ENCODE measurements at regions not wholly inside any gene's neighbourhood (a gene's known extent, or its start where the extent isn't known, plus 50 kb on each side); places are given as distances from the start of the nearest gene placed in this dataset.
"Not testable (repeated sequence)": the region's sequence is repeated elsewhere in the genome, so short reads cannot be mapped to it uniquely, and the experiment has no call there.

GRCh38 chr4:73671348-73671747, 51.1 kb upstream of the RASSF6 start:
- H3K27me3 ChIP-seq (replicated peaks); DNase-seq (ENCODE audit: low read depth in 1 of 2, low spot score in 2 of 2); H3K27ac ChIP-seq; H3K36me3 ChIP-seq; H3K4me3 ChIP-seq; H3K9me3 ChIP-seq (replicated peaks): not testable (repeated sequence)
- peaks cover 16% of the 10 kb centered on the region for H3K4me1 ChIP-seq (replicated peaks)

GRCh38 chr4:73673286-73673685, 53.0 kb upstream of the RASSF6 start:
- Histone ChIP-seq H3K27ac (no peak overlapping the region), H3K4me3 (no peak overlapping the region), H3K9me3 (replicated peaks) (no peaks in the 10 kb centered on the region), H3K27me3 (replicated peaks) (no peaks in the 10 kb centered on the region), H3K4me1 (replicated peaks) (peaks cover 22% of the 10 kb centered on the region), H3K36me3 (no peaks in the 10 kb centered on the region)
- no peak for DNase-seq (ENCODE audit: low read depth in 1 of 2, low spot score in 2 of 2)

- Histone ChIP-seq H3K4me3 (no peak overlapping the region), H3K36me3 (no peaks in the 10 kb centered on the region), H3K9me3 (replicated peaks) (no peaks in the 10 kb centered on the region), H3K4me1 (replicated peaks) (peaks cover 22% of the 10 kb centered on the region), H3K27ac (no peak overlapping the region), H3K27me3 (replicated peaks) (no peaks in the 10 kb centered on the region)
- DNase-seq (ENCODE audit: low read depth in 1 of 2, low spot score in 2 of 2): no peak
Observed at GRCh38 chr4:73674451-73674919, 54.2 kb upstream of the RASSF6 start.

GRCh38 chr4:73675623-73676022, 55.4 kb upstream of the RASSF6 start:
- Histone ChIP-seq H3K27me3 (replicated peaks) (no peaks in the 10 kb centered on the region), H3K4me3 (no peak overlapping the region), H3K27ac (no peak overlapping the region), H3K9me3 (replicated peaks) (no peaks in the 10 kb centered on the region), H3K4me1 (replicated peaks) (peaks cover 22% of the 10 kb centered on the region), H3K36me3 (no peaks in the 10 kb centered on the region)
- DNase-seq (ENCODE audit: low read depth in 1 of 2, low spot score in 2 of 2): no peak

- H3K27me3 ChIP-seq (replicated peaks): no peaks in the 10 kb centered on the region
- DNase-seq (ENCODE audit: low read depth in 1 of 2, low spot score in 2 of 2): no peak
Observed at GRCh38 chr4:73676136-73676535, 55.9 kb upstream of the RASSF6 start.

GRCh38 chr4:73676861-73677323, 56.7 kb upstream of the RASSF6 start:
- Histone ChIP-seq H3K27ac (peak overlapping the region; percentile 38), H3K27me3 (replicated peaks) (no peaks in the 10 kb centered on the region), H3K36me3 (no peaks in the 10 kb centered on the region), H3K4me3 (no peak overlapping the region), H3K4me1 (replicated peaks) (peaks cover 19% of the 10 kb centered on the region), H3K9me3 (replicated peaks) (no peaks in the 10 kb centered on the region)
- peak in 1 of 2 experiments; percentile 37 for DNase-seq (ENCODE audit: low read depth in 1 of 2, low spot score in 2 of 2)

More at GRCh38 chr4:73676136-73676535, 55.9 kb upstream of the RASSF6 start:
- H3K4me3 ChIP-seq: no peak overlapping the region
- peaks cover 22% of the 10 kb centered on the region for H3K4me1 ChIP-seq (replicated peaks)
- no peaks in the 10 kb centered on the region for H3K36me3 ChIP-seq
- H3K9me3 ChIP-seq (replicated peaks): no peaks in the 10 kb centered on the region
- no peak overlapping the region; the same call in 1 of the 2 replicates for H3K27ac ChIP-seq

GRCh38 chr4:73679836-73680235, 59.6 kb upstream of the RASSF6 start:
- Histone ChIP-seq H3K4me3 (no peak overlapping the region), H3K27me3 (replicated peaks) (no peaks in the 10 kb centered on the region), H3K36me3 (no peaks in the 10 kb centered on the region), H3K4me1 (replicated peaks) (peaks cover 24% of the 10 kb centered on the region), H3K9me3 (replicated peaks) (no peaks in the 10 kb centered on the region), H3K27ac (no peak overlapping the region)
- DNase-seq (ENCODE audit: low read depth in 1 of 2, low spot score in 2 of 2): no peak

- Histone ChIP-seq H3K36me3 (no peaks in the 10 kb centered on the region), H3K27me3 (replicated peaks) (no peaks in the 10 kb centered on the region), H3K27ac (no peak overlapping the region), H3K9me3 (replicated peaks) (no peaks in the 10 kb centered on the region), H3K4me1 (replicated peaks) (peaks cover 25% of the 10 kb centered on the region), H3K4me3 (no peak overlapping the region)
- no peak for DNase-seq (ENCODE audit: low read depth in 1 of 2, low spot score in 2 of 2)
Observed at GRCh38 chr4:73681776-73682175, 58.6 kb upstream of the CXCL8 start.

GRCh38 chr4:73682508-73682907, 57.9 kb upstream of the CXCL8 start:
- Histone ChIP-seq H3K4me3 (no peak overlapping the region), H3K36me3 (no peaks in the 10 kb centered on the region), H3K27me3 (replicated peaks) (no peaks in the 10 kb centered on the region), H3K9me3 (replicated peaks) (no peaks in the 10 kb centered on the region), H3K4me1 (replicated peaks) (peaks cover 31% of the 10 kb centered on the region), H3K27ac (no peak overlapping the region)
- DNase-seq (ENCODE audit: low read depth in 1 of 2, low spot score in 2 of 2): no peak

GRCh38 chr4:73683033-73683432, 57.3 kb upstream of the CXCL8 start:
- Histone ChIP-seq H3K36me3 (no peaks in the 10 kb centered on the region), H3K4me1 (replicated peaks) (peaks cover 36% of the 10 kb centered on the region), H3K27me3 (replicated peaks) (no peaks in the 10 kb centered on the region), H3K27ac (no peak overlapping the region), H3K9me3 (replicated peaks) (no peaks in the 10 kb centered on the region), H3K4me3 (no peak overlapping the region)
- no peak for DNase-seq (ENCODE audit: low read depth in 1 of 2, low spot score in 2 of 2)

- H3K4me3 ChIP-seq: no peak overlapping the region
- H3K36me3 ChIP-seq: no peaks in the 10 kb centered on the region
Observed at GRCh38 chr4:73683456-73683855, 56.9 kb upstream of the CXCL8 start.

GRCh38 chr4:73684097-73684496, 56.3 kb upstream of the CXCL8 start:
- H3K4me1 ChIP-seq (replicated peaks): peaks cover 46% of the 10 kb centered on the region
- DNase-seq (ENCODE audit: low read depth in 1 of 2, low spot score in 2 of 2): no peak
- no peaks in the 10 kb centered on the region for H3K36me3 ChIP-seq
- no peak overlapping the region for H3K27ac ChIP-seq
- H3K4me3 ChIP-seq: no peak overlapping the region
- no peaks in the 10 kb centered on the region for H3K27me3 ChIP-seq (replicated peaks)
- H3K9me3 ChIP-seq (replicated peaks): no peaks in the 10 kb centered on the region

More at GRCh38 chr4:73683456-73683855, 56.9 kb upstream of the CXCL8 start:
- H3K4me1 ChIP-seq (replicated peaks): peaks cover 40% of the 10 kb centered on the region
- DNase-seq (ENCODE audit: low read depth in 1 of 2, low spot score in 2 of 2): no peak
- H3K27me3 ChIP-seq (replicated peaks): no peaks in the 10 kb centered on the region
- no peaks in the 10 kb centered on the region for H3K9me3 ChIP-seq (replicated peaks)
- H3K27ac ChIP-seq: no peak overlapping the region

- H3K4me3 ChIP-seq: no peak overlapping the region
- peaks cover 55% of the 10 kb centered on the region for H3K4me1 ChIP-seq (replicated peaks)
- no peak overlapping the region for H3K27ac ChIP-seq
- no peaks in the 10 kb centered on the region for H3K27me3 ChIP-seq (replicated peaks)
- DNase-seq (ENCODE audit: low read depth in 1 of 2, low spot score in 2 of 2): no peak
- H3K9me3 ChIP-seq (replicated peaks): no peaks in the 10 kb centered on the region
- no peaks in the 10 kb centered on the region for H3K36me3 ChIP-seq
Observed at GRCh38 chr4:73685052-73685451, 55.3 kb upstream of the CXCL8 start.

GRCh38 chr4:73687421-73687820, 52.9 kb upstream of the CXCL8 start:
- no peaks in the 10 kb centered on the region for H3K36me3 ChIP-seq
- peaks cover 64% of the 10 kb centered on the region for H3K4me1 ChIP-seq (replicated peaks)
- no peaks in the 10 kb centered on the region for H3K27me3 ChIP-seq (replicated peaks)
- H3K9me3 ChIP-seq (replicated peaks): no peaks in the 10 kb centered on the region
- DNase-seq (ENCODE audit: low read depth in 1 of 2, low spot score in 2 of 2): peak; percentile 46 to 93
- peak overlapping the region; percentile 85 for H3K27ac ChIP-seq
- no peak overlapping the region for H3K4me3 ChIP-seq
